Upper lobe of left lung (tissue), 4 donors: ENCODE measurements at regions not wholly inside any gene's neighbourhood (a gene's known extent, or its start where the extent isn't known, plus 50 kb on each side); places are given as distances from the start of the nearest gene placed in this dataset.

Experiments
- CTCF ChIP-seq, 6 experiments: fragments of 450-650 bp in 4 of 6; fragments of 200-600 bp in 2 of 6; sonication (generic) in 2 of 6; IDR thresholded peaks; one replicate each; pipeline ENCODE4 v1.5.1; 2016 to 2019; ENCODE audit warnings: antibody characterized with exemption in 6 of 6
- POLR2A ChIP-seq, 4 donors: fragments of 450-650 bp; IDR thresholded peaks; one replicate each; pipeline ENCODE4 v1.5.1; 2016 to 2017; ENCODE audit warnings: antibody characterized with exemption in 4 of 4, mild to moderate bottlenecking in 2 of 4

GRCh38 chr4:107094332-107094731 is 58.2 kb upstream of the DKK2 start:
- TF ChIP-seq CTCF (IDR thresholded peaks at IDR 0.05) (no peak), POLR2A (IDR thresholded peaks at IDR 0.05) (no peak)
